SU-DHL-6 (cell line): ENCODE measurements at regions not wholly inside any gene's neighbourhood (a gene's known extent, or its start where the extent isn't known, plus 50 kb on each side); places are given as distances from the start of the nearest gene placed in this dataset.

Experiments
- EZH2phosphoT487 ChIP-seq: fragments of 200-600 bp; sonication (generic), shearing (Covaris generic); conservative IDR thresholded peaks from 2 replicates; pipeline ENCODE4 v1.6.1; 2018; ENCODE audit warnings: mild to moderate bottlenecking, antibody characterized with exemption, low read length, moderate library complexity, mixed read lengths
- TF ChIP-seq, protein P1 (sequence below): fragments of 200-600 bp; sonication (generic); IDR thresholded peaks from one replicate; pipeline ENCODE4 v1.5.1; 2017; ENCODE audit warnings: antibody characterized with exemption, mild to moderate bottlenecking, low read length, moderate library complexity; ENCODE audit not compliant: insufficient read depth, poor library complexity, severe bottlenecking

DNA sequence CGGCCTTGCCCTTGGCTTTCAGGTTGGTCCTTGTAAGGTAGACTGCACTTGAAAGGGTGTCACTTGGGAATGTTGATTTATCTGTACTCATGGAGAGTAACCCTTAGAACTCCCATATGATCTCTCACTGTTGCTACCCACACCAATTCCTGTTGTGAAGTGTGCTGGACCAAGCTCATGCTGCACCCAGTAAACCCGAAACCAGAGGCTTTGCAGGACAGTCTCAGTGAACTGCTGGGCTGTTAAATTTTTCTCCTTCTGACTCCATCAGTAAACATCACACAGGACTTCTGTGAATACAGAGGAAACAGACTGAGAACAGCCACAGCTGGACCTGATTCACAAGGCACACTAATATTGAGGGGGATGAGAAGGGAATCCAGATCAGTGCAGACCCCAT is 783.0 kb downstream of the TMEM121 start:
- TF ChIP-seq, protein P1, sequence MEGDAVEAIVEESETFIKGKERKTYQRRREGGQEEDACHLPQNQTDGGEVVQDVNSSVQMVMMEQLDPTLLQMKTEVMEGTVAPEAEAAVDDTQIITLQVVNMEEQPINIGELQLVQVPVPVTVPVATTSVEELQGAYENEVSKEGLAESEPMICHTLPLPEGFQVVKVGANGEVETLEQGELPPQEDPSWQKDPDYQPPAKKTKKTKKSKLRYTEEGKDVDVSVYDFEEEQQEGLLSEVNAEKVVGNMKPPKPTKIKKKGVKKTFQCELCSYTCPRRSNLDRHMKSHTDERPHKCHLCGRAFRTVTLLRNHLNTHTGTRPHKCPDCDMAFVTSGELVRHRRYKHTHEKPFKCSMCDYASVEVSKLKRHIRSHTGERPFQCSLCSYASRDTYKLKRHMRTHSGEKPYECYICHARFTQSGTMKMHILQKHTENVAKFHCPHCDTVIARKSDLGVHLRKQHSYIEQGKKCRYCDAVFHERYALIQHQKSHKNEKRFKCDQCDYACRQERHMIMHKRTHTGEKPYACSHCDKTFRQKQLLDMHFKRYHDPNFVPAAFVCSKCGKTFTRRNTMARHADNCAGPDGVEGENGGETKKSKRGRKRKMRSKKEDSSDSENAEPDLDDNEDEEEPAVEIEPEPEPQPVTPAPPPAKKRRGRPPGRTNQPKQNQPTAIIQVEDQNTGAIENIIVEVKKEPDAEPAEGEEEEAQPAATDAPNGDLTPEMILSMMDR = no peak
- no peak for TF ChIP-seq EZH2phosphoT487
